ENCODE measurements at regions not wholly inside any gene's neighbourhood (a gene's known extent, or its start where the extent isn't known, plus 50 kb on each side); places are given as distances from the start of the nearest gene placed in this dataset.
A peak's percentile ranks its signal among the peaks of the same experiment; 100 is the strongest.

DNA sequence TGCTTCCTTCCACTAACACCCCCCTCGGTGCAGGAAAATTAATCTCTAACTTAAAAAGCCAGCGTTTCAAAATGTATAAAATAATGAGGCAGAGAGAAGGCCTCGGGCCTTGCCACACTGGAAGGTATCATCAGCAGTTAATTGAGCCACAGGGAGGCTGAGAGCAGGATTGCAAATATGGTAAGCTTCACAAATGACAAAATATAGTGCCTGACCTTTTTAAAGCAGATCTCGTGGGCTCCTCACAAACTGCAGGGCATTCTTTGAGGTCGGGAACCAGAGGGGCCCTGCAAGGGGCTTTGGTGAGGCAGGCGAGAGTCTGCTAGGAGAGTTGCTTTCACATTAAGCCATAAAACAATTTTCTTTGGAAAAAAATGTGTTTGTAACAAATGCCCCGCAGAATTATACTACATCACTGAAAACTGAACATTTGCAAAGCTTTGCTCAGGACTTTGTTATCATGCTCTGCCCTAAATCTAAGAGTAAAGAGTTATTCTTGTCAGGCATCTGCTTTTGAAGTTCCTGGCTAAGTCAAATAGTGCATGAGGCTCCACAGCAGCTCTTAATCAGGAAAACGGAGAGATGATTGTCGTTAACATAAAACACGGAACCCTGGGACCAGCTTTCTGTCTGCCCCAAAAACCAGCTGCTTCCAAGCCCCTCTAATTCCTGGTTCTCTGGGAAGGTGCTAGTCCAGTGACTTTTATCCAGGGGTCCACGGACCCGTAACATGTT, 61.4 kb upstream of the SYT13 start:
- H3K27ac Mint-ChIP-seq = no peak overlapping the region
- no peaks in the 10 kb centered on the region for H3K9me3 Mint-ChIP-seq
- peaks cover 3 to 4% (median 4%) of the 10 kb centered on the region in 3 donors for H3K27me3 Mint-ChIP-seq (ENCODE audit: low read depth in 3 of 3)
- DNase-seq = no peak
- H3K4me1 Mint-ChIP-seq = no peaks in the 10 kb centered on the region
- no peaks in the 10 kb centered on the region for H3K36me3 Mint-ChIP-seq
- no peak overlapping the region for H3K4me3 Mint-ChIP-seq

DNA sequence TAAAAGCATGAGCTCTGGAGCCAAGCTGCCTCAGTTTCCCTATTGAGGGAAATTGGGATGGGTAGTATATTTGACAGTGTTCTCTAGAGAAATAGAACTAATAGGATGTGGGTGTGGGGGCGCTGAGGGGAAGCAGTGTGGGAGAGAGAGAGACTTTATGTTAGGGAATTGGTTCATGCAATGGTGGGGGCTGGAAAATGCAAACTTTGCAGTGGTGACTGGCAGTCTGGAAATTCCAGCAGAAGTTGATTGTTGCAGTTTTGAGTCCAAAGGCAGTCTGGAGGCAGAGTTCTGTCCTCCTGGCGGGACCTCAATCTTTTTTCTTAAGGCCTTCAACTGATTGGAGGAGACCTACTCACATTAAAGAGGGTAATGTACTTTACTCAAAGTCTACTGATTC, 59.4 kb upstream of the SYT13 start:
- Mint-ChIP-seq H3K9me3 (no peaks in the 10 kb centered on the region), H3K36me3 (no peaks in the 10 kb centered on the region), H3K4me1 (no peaks in the 10 kb centered on the region), H3K27ac (no peak overlapping the region), H3K4me3 (no peak overlapping the region), H3K27me3 (ENCODE audit: low read depth in 3 of 3) (peaks cover 3 to 7% (median 4%) of the 10 kb centered on the region in 3 donors)
- DNase-seq = no peak

DNA sequence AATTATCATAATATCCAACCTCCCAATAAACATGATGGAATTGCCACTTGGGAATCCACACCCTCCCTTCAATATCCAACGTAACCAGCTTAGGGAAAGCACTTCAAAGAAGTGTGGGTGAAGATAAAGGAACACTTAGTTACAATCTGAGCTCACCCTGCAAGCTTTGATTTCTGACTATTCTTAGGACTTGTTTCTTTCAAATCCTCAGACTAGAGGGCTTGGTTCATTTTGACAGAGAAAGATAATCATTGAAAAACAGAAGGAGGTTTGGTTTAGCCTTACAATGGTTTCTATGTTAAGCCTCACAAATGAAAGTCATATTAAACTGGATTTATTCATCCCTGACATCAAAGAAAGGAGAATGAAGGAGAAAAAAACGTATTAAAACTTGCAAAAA, 57.9 kb upstream of the SYT13 start:
- Mint-ChIP-seq H3K36me3 (no peaks in the 10 kb centered on the region), H3K4me3 (no peak overlapping the region), H3K27ac (no peak overlapping the region), H3K27me3 (ENCODE audit: low read depth in 3 of 3) (peaks cover 5 to 9% (median 6%) of the 10 kb centered on the region in 3 donors), H3K4me1 (peaks cover 7 to 13% of the 10 kb centered on the region in 2 donors), H3K9me3 (no peaks in the 10 kb centered on the region)
- no peak for DNase-seq

DNA sequence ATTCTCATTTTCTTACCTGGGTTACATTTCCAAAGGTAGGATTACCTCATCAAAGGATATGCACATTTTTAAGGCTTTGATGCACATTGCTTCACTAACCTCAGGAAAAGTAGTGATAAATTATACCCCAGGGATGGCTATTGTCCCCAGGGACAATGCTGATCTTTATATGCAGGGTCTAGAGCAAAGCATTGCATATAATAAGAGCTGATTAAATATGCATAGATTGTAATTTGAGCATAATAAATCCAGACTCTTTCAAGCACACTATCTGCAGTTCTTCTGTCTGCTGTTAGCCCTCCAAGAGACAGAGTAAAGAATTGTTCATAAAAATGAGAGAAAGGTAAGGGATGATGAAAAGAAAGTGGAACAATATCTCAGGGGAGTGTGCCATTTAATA, 57.3 kb upstream of the SYT13 start:
- Mint-ChIP-seq H3K4me1 (peaks cover 7 to 13% of the 10 kb centered on the region in 2 donors), H3K27ac (no peak overlapping the region), H3K36me3 (no peaks in the 10 kb centered on the region), H3K27me3 (ENCODE audit: low read depth in 3 of 3) (peaks cover 5 to 9% (median 6%) of the 10 kb centered on the region in 3 donors), H3K9me3 (no peaks in the 10 kb centered on the region), H3K4me3 (no peak overlapping the region)
- no peak for DNase-seq

DNA sequence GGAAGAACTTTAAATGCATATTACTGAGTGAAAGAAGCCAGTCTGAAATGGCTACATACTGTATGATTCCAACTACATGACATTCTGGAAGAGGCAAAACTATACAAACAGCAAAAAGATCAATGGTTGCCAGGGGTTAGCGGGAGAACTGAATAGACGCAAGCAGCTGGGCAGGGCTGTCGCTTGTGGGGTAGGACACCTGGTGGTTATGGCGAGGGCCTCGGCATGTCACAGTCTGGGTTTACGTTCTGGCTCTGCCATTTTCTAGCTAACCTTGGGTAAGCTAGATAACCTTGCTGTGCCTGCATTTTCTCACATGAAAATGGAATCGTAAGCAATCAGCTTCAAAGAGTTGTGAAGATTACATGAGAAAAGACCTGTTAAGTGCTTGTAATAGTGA, 55.2 kb upstream of the SYT13 start:
- no peaks in the 10 kb centered on the region for H3K9me3 Mint-ChIP-seq
- H3K27ac Mint-ChIP-seq = no peak overlapping the region
- H3K27me3 Mint-ChIP-seq (ENCODE audit: low read depth in 3 of 3) = peaks cover 6 to 16% (median 7%) of the 10 kb centered on the region in 3 donors
- H3K4me3 Mint-ChIP-seq = no peak overlapping the region
- H3K36me3 Mint-ChIP-seq = no peaks in the 10 kb centered on the region
- no peak for DNase-seq
- peaks cover 7 to 13% of the 10 kb centered on the region in 2 donors for H3K4me1 Mint-ChIP-seq

DNA sequence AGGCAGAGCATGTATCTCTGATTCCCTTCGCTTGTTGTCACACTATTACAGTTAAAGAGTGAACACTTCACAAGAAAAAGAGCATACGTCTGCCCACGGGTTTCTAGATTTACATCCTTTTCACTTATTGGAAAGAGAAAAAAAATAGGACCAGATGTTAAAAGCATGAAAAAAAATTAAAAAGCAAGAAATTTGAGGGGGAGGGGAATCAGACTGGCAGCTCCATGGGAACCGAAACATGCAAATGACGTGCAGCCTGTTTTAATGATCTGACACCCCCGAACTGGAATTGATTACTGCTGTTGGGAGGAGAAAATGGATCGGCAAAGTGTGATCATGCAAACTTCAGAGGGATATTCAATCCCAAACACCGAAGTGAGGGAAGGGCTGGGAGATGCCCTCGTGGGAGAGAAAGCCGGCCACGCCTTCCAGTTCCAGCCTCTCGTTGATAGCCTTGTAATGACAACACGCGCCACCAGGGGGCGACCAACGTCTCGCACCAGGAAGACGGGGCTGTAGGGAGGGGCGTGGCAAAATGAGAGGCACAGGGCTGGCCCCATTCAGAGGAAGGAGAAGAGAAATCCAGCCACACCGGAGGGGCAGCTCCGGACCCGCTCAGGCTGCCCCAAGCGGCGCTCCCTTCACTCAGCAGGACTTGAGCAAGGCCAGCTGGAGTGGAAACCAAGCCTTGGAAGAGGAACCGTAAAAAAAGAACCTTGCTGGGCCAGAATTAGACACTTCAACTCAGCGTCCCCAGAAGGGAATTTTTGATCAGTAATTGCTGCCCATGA, 53.8 kb upstream of the SYT13 start:
- no peaks in the 10 kb centered on the region for H3K36me3 Mint-ChIP-seq
- H3K4me1 Mint-ChIP-seq = peaks cover 7 to 13% of the 10 kb centered on the region in 2 donors
- peak overlapping the region; percentile 38 to 89 (median 60) for H3K4me3 Mint-ChIP-seq
- no peaks in the 10 kb centered on the region for H3K9me3 Mint-ChIP-seq
- H3K27ac Mint-ChIP-seq = peak overlapping the region in 2 of 6 donors; percentile 6 to 45
- peaks cover 6 to 18% (median 7%) of the 10 kb centered on the region in 3 donors for H3K27me3 Mint-ChIP-seq (ENCODE audit: low read depth in 3 of 3)
- peak; percentile 84 to 87 (median 86) for DNase-seq

DNA sequence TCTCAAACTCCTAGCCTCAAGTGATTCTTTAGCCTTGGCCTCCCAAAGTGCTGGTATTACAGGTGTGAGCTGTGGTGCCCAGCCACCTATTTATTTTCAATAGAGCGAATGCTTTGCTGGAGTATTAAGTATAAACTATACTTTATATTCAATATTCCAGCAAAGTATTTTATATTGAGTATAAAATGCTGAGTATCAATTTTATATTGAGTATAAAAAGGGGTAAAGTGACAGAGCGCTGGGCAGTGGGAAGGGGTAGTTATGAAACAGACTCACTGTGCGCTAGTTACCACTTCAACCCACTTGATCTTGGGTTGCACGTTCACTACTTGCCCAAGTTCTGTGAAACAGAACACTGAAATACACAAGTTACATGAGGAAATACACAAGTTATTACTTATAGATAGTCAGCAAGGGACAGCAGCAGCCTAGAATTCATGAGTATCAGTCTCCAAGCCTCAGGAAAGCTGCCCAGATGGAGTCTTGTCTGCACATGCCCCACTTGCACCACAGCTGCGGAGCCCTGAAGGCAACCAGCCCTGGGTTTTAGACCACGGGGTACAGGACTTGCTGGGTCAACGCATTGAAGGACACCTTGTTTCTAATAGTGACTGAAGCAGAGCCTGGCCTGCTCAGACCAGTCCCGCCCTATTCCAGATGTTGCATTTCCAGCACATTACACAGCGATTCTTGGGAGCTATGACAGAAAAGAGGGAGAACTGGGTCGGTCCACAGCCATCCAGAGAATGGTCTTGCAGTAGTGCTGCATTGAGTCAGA, 51.6 kb upstream of the SYT13 start:
- DNase-seq = no peak
- H3K27me3 Mint-ChIP-seq (ENCODE audit: low read depth in 3 of 3) = peaks cover 6 to 19% (median 7%) of the 10 kb centered on the region in 3 donors
- H3K4me3 Mint-ChIP-seq = no peak overlapping the region
- H3K9me3 Mint-ChIP-seq = no peaks in the 10 kb centered on the region
- no peak overlapping the region for H3K27ac Mint-ChIP-seq
- peaks cover 7 to 13% of the 10 kb centered on the region in 2 donors for H3K4me1 Mint-ChIP-seq
- H3K36me3 Mint-ChIP-seq = no peaks in the 10 kb centered on the region

DNA sequence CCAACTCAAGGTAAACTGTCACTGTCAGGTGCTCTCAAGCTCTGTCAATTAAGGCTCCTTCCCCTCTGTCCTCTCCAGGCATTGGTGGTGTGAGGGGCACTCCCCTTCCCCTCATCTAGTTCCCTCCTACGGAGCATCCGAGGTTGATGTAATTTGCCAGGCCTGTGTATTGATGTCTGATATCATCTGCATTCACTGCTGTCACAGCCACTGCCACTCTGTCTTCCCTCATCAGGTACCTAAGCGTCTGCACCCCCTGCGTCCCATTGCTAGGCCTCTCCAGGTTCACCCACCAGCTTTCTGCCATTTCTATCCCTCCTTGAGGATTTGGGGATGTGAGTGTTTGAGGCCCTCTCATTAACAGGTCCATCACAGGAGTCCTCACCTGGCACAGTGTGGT, 50.0 kb upstream of the SYT13 start:
- no peaks in the 10 kb centered on the region for H3K9me3 Mint-ChIP-seq
- H3K4me1 Mint-ChIP-seq = peaks cover 7 to 13% of the 10 kb centered on the region in 2 donors
- H3K27ac Mint-ChIP-seq = no peak overlapping the region
- peaks cover 6 to 17% (median 7%) of the 10 kb centered on the region in 3 donors for H3K27me3 Mint-ChIP-seq (ENCODE audit: low read depth in 3 of 3)
- DNase-seq = no peak
- H3K4me3 Mint-ChIP-seq = no peak overlapping the region
- H3K36me3 Mint-ChIP-seq = no peaks in the 10 kb centered on the region

Measured in immature natural killer cell (primary cell).